ENCODE measurements at regions not wholly inside any gene's neighbourhood (a gene's known extent, or its start where the extent isn't known, plus 50 kb on each side); places are given as distances from the start of the nearest gene placed in this dataset.

- TF ChIP-seq, protein P1, sequence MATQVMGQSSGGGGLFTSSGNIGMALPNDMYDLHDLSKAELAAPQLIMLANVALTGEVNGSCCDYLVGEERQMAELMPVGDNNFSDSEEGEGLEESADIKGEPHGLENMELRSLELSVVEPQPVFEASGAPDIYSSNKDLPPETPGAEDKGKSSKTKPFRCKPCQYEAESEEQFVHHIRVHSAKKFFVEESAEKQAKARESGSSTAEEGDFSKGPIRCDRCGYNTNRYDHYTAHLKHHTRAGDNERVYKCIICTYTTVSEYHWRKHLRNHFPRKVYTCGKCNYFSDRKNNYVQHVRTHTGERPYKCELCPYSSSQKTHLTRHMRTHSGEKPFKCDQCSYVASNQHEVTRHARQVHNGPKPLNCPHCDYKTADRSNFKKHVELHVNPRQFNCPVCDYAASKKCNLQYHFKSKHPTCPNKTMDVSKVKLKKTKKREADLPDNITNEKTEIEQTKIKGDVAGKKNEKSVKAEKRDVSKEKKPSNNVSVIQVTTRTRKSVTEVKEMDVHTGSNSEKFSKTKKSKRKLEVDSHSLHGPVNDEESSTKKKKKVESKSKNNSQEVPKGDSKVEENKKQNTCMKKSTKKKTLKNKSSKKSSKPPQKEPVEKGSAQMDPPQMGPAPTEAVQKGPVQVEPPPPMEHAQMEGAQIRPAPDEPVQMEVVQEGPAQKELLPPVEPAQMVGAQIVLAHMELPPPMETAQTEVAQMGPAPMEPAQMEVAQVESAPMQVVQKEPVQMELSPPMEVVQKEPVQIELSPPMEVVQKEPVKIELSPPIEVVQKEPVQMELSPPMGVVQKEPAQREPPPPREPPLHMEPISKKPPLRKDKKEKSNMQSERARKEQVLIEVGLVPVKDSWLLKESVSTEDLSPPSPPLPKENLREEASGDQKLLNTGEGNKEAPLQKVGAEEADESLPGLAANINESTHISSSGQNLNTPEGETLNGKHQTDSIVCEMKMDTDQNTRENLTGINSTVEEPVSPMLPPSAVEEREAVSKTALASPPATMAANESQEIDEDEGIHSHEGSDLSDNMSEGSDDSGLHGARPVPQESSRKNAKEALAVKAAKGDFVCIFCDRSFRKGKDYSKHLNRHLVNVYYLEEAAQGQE (IDR thresholded peaks at IDR 0.05; ENCODE audit: low read depth, low read length): no peak
- TF ChIP-seq, protein P2, sequence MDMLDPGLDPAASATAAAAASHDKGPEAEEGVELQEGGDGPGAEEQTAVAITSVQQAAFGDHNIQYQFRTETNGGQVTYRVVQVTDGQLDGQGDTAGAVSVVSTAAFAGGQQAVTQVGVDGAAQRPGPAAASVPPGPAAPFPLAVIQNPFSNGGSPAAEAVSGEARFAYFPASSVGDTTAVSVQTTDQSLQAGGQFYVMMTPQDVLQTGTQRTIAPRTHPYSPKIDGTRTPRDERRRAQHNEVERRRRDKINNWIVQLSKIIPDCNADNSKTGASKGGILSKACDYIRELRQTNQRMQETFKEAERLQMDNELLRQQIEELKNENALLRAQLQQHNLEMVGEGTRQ (IDR thresholded peaks at IDR 0.05; ENCODE audit: borderline replicate concordance, low read depth, low read length): no peak
- TF ChIP-seq SIN3A (IDR thresholded peaks at IDR 0.05; ENCODE audit: borderline replicate concordance, low read depth, low read length) (no peak), NFIC (IDR thresholded peaks at IDR 0.05; ENCODE audit: borderline replicate concordance) (no peak), CTCF (IDR thresholded peaks at IDR 0.05) (no peak), FOSL2 (IDR thresholded peaks at IDR 0.05; ENCODE audit: borderline replicate concordance, low read depth) (no peak), EZH2phosphoT487 (IDR thresholded peaks at IDR 0.05; ENCODE audit: borderline replicate concordance, low read depth) (no peak), FOXM1 (IDR thresholded peaks at IDR 0.05; ENCODE audit: low read depth) (no peak), EP300 (IDR thresholded peaks at IDR 0.05; ENCODE audit: borderline replicate concordance in 1 of 2, low read depth in 1 of 2, low read length in 1 of 2) (no peak), JUND (IDR thresholded peaks at IDR 0.05) (no peak)
- TF ChIP-seq, protein P3, sequence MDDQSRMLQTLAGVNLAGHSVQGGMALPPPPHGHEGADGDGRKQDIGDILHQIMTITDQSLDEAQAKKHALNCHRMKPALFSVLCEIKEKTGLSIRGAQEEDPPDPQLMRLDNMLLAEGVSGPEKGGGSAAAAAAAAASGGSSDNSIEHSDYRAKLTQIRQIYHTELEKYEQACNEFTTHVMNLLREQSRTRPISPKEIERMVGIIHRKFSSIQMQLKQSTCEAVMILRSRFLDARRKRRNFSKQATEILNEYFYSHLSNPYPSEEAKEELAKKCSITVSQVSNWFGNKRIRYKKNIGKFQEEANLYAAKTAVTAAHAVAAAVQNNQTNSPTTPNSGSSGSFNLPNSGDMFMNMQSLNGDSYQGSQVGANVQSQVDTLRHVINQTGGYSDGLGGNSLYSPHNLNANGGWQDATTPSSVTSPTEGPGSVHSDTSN (IDR thresholded peaks at IDR 0.05): no peak
These were observed 555.0 kb downstream of the MID1IP1 start (continued) for GRCh38 chrX:39356119-39356807.

GRCh38 chrX:39360101-39360500, 558.8 kb downstream of the MID1IP1 start:
- H4K20me1 ChIP-seq (ENCODE audit: insufficient read depth): no peaks in the 10 kb centered on the region
- no peak overlapping the region for H2AFZ ChIP-seq (ENCODE audit: low read depth)
- no peaks in the 10 kb centered on the region for H3K9me2 ChIP-seq
- H3K4me3 ChIP-seq (ENCODE audit: low read depth in 2 of 2, low read length in 1 of 2): no peak overlapping the region
- no peaks in the 10 kb centered on the region for H3K79me2 ChIP-seq (ENCODE audit: insufficient read depth)
- no peak overlapping the region for H3K4me2 ChIP-seq
- no peak for DNase-seq
- no peak overlapping the region for H3K9ac ChIP-seq
- no peaks in the 10 kb centered on the region for H3K9me3 ChIP-seq
- no peak overlapping the region for H3K27ac ChIP-seq (ENCODE audit: low read depth in 2 of 2, low read length in 1 of 2)
- no peaks in the 10 kb centered on the region for H3K36me3 ChIP-seq (replicated peaks in 1 of 2; ENCODE audit: control insufficient read depth in 1 of 2, insufficient read depth in 2 of 2, low read length in 1 of 2)
- ChIA-PET CTCF (interaction anchor here (1.6 kb wide), 1 partner anchor 11 kb away, joined by 4 read pairs; no protein-coding TSS in a partner anchor), POLR2A (no interaction called here)
- H3K27me3 ChIP-seq (ENCODE audit: insufficient read depth): peaks cover 9% of the 10 kb centered on the region; the same call in 1 of the 2 replicates
- WGBS (ENCODE audit: low lambda C conversion rate): 18% methylated on average over 1 of the region's 1 CpG
- H3K4me1 ChIP-seq (ENCODE audit: control insufficient read depth in 1 of 2, insufficient read depth in 2 of 2, low read depth in 1 of 2, low read length in 1 of 2): no peaks in the 10 kb centered on the region
- H3F3A ChIP-seq (replicated peaks; ENCODE audit: insufficient read depth): no peaks in the 10 kb centered on the region
- TF ChIP-seq SIN3A (IDR thresholded peaks at IDR 0.05; ENCODE audit: borderline replicate concordance, low read depth, low read length) (no peak), EZH2phosphoT487 (IDR thresholded peaks at IDR 0.05; ENCODE audit: borderline replicate concordance, low read depth) (no peak), FOSL2 (IDR thresholded peaks at IDR 0.05; ENCODE audit: borderline replicate concordance, low read depth) (no peak), TCF12 (IDR thresholded peaks at IDR 0.05) (no peak), RXRA (IDR thresholded peaks at IDR 0.05; ENCODE audit: borderline replicate concordance, low read depth) (no peak), GATA2 (CRISPR knock-in tag; IDR thresholded peaks at IDR 0.05) (no peak), CTCF (IDR thresholded peaks at IDR 0.05) (no peak), POLR2AphosphoS5 (IDR thresholded peaks at IDR 0.05; ENCODE audit: low read depth, low read length) (no peak), GABPA (IDR thresholded peaks at IDR 0.05; ENCODE audit: low read depth) (no peak)
- TF ChIP-seq, protein P4, sequence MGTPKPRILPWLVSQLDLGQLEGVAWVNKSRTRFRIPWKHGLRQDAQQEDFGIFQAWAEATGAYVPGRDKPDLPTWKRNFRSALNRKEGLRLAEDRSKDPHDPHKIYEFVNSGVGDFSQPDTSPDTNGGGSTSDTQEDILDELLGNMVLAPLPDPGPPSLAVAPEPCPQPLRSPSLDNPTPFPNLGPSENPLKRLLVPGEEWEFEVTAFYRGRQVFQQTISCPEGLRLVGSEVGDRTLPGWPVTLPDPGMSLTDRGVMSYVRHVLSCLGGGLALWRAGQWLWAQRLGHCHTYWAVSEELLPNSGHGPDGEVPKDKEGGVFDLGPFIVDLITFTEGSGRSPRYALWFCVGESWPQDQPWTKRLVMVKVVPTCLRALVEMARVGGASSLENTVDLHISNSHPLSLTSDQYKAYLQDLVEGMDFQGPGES (IDR thresholded peaks at IDR 0.05; ENCODE audit: low read depth, low read length): no peak
- TF ChIP-seq, protein P3 (IDR thresholded peaks at IDR 0.05): no peak
